ENCODE measurements at regions not wholly inside any gene's neighbourhood (a gene's known extent, or its start where the extent isn't known, plus 50 kb on each side); places are given as distances from the start of the nearest gene placed in this dataset.

GRCh38 chr11:92111287-92111686, 113.3 kb upstream of the FAT3 start:
- H3K9me3 Mint-ChIP-seq, result peaks cover 0 to 21% (median 5%) of the 10 kb centered on the region in 7 donors
- H3K27ac ChIP-seq (ENCODE audit: low read depth in 1 of 2, low read length in 2 of 2), result no peak overlapping the region
- intact Hi-C loops (cut with micrococcal nuclease), result no loop called here
- 72% methylated on average over 4 of the region's 4 CpGs for WGBS (ENCODE audit: insufficient coverage)
- no peaks in the 10 kb centered on the region for H3K4me1 ChIP-seq (ENCODE audit: control insufficient read depth in 1 of 2, insufficient read depth in 2 of 2, low read length in 2 of 2)
- peaks cover 10 to 13% of the 10 kb centered on the region in 2 donors for H3K9me3 ChIP-seq (replicated peaks in 1 of 2; ENCODE audit: control insufficient read depth in 1 of 2, insufficient read depth in 1 of 2, low read length in 2 of 2)
- no peaks in the 10 kb centered on the region for H3K36me3 Mint-ChIP-seq
- TF ChIP-seq, protein P1, sequence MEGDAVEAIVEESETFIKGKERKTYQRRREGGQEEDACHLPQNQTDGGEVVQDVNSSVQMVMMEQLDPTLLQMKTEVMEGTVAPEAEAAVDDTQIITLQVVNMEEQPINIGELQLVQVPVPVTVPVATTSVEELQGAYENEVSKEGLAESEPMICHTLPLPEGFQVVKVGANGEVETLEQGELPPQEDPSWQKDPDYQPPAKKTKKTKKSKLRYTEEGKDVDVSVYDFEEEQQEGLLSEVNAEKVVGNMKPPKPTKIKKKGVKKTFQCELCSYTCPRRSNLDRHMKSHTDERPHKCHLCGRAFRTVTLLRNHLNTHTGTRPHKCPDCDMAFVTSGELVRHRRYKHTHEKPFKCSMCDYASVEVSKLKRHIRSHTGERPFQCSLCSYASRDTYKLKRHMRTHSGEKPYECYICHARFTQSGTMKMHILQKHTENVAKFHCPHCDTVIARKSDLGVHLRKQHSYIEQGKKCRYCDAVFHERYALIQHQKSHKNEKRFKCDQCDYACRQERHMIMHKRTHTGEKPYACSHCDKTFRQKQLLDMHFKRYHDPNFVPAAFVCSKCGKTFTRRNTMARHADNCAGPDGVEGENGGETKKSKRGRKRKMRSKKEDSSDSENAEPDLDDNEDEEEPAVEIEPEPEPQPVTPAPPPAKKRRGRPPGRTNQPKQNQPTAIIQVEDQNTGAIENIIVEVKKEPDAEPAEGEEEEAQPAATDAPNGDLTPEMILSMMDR (IDR thresholded peaks at IDR 0.05), result no peak
- H3K4me3 ChIP-seq (replicated peaks in 1 of 3; ENCODE audit: low read depth in 2 of 3, low read length in 3 of 3), result no peak overlapping the region
- no peak for DNase-seq
- no peak overlapping the region for H3K9ac ChIP-seq (ENCODE audit: insufficient read depth, low read length, poor library complexity, severe bottlenecking)
- H3K4me3 Mint-ChIP-seq, result no peak overlapping the region
- H4K20me1 ChIP-seq (ENCODE audit: insufficient read depth, low read length), result no peaks in the 10 kb centered on the region
- no peaks in the 10 kb centered on the region for H3K27me3 ChIP-seq (ENCODE audit: control insufficient read depth in 2 of 2, insufficient read depth in 2 of 2, low read length in 2 of 2)
- H3K27ac Mint-ChIP-seq, result no peak overlapping the region
- no peak overlapping the region for H2AFZ ChIP-seq (ENCODE audit: insufficient read depth, low read depth, low read length, poor library complexity, severe bottlenecking)
- H3K79me2 ChIP-seq (ENCODE audit: insufficient read depth, low read length), result no peaks in the 10 kb centered on the region
- H3K27me3 Mint-ChIP-seq (ENCODE audit: low read depth in 3 of 3), result peaks cover 0 to 2% (median 0%) of the 10 kb centered on the region in 3 donors
- no peaks in the 10 kb centered on the region for H3K36me3 ChIP-seq (replicated peaks in 1 of 2; ENCODE audit: control insufficient read depth in 1 of 2, insufficient read depth in 2 of 2, low read length in 2 of 2)
- no peaks in the 10 kb centered on the region for H3K4me1 Mint-ChIP-seq
- no peak overlapping the region for H3K4me2 ChIP-seq (replicated peaks; ENCODE audit: extremely low read depth, low read length, poor library complexity, severe bottlenecking)

GRCh38 chr11:92109466-92109865, 115.2 kb upstream of the FAT3 start:
- intact Hi-C loops (cut with micrococcal nuclease), result no loop called here

More at GRCh38 chr11:92109466-92109865, 115.2 kb upstream of the FAT3 start:
- Histone ChIP-seq H3K27me3 (ENCODE audit: control insufficient read depth in 2 of 2, insufficient read depth in 2 of 2, low read length in 2 of 2) (no peaks in the 10 kb centered on the region), H3K79me2 (ENCODE audit: insufficient read depth, low read length) (no peaks in the 10 kb centered on the region), H3K9me3 (replicated peaks in 1 of 2; ENCODE audit: control insufficient read depth in 1 of 2, insufficient read depth in 1 of 2, low read length in 2 of 2) (peaks cover 10 to 13% of the 10 kb centered on the region in 2 donors), H3K36me3 (replicated peaks in 1 of 2; ENCODE audit: control insufficient read depth in 1 of 2, insufficient read depth in 2 of 2, low read length in 2 of 2) (no peaks in the 10 kb centered on the region), H3K4me2 (replicated peaks; ENCODE audit: extremely low read depth, low read length, poor library complexity, severe bottlenecking) (no peak overlapping the region), H3K27ac (ENCODE audit: low read depth in 1 of 2, low read length in 2 of 2) (no peak overlapping the region), H2AFZ (ENCODE audit: insufficient read depth, low read depth, low read length, poor library complexity, severe bottlenecking) (no peak overlapping the region), H4K20me1 (ENCODE audit: insufficient read depth, low read length) (no peaks in the 10 kb centered on the region), H3K4me3 (replicated peaks in 1 of 3; ENCODE audit: low read depth in 2 of 3, low read length in 3 of 3) (no peak overlapping the region), H3K9ac (ENCODE audit: insufficient read depth, low read length, poor library complexity, severe bottlenecking) (no peak overlapping the region), H3K4me1 (ENCODE audit: control insufficient read depth in 1 of 2, insufficient read depth in 2 of 2, low read length in 2 of 2) (no peaks in the 10 kb centered on the region)
- Mint-ChIP-seq H3K9me3 (peaks cover 0 to 21% (median 5%) of the 10 kb centered on the region in 7 donors), H3K4me3 (no peak overlapping the region), H3K27ac (no peak overlapping the region), H3K27me3 (ENCODE audit: low read depth in 3 of 3) (peaks cover 0 to 4% (median 0%) of the 10 kb centered on the region in 3 donors), H3K4me1 (no peaks in the 10 kb centered on the region), H3K36me3 (no peaks in the 10 kb centered on the region)
- TF ChIP-seq, protein P1 (IDR thresholded peaks at IDR 0.05), result no peak
- 92% methylated on average over 1 of the region's 1 CpG for WGBS (ENCODE audit: insufficient coverage)
- DNase-seq, result no peak

Data from CD14-positive monocyte (primary cell).